Endothelial cell of umbilical vein (primary cell): ENCODE measurements at regions not wholly inside any gene's neighbourhood (a gene's known extent, or its start where the extent isn't known, plus 50 kb on each side); places are given as distances from the start of the nearest gene placed in this dataset.

Experiments
- CTCF ChIP-seq, 2 donors: IDR thresholded peaks; 1 replicate in 1 of 2; 2 replicates in 1 of 2; pipeline ENCODE4 v1.5.1; 2011; ENCODE audit warnings: low read length in 2 of 2, mild to moderate bottlenecking in 2 of 2, moderate library complexity in 2 of 2, control low read depth in 1 of 2, inconsistent platforms in 1 of 2, low read depth in 1 of 2; ENCODE audit not compliant: insufficient read depth in 1 of 2; ENCODE audit errors: extremely low read depth in 1 of 2
- EZH2 ChIP-seq: IDR thresholded peaks from 2 replicates; pipeline ENCODE4 v1.6.1; 2012; ENCODE audit warnings: borderline replicate concordance, low read depth, mild to moderate bottlenecking, moderate library complexity, low read length, inconsistent platforms; ENCODE audit not compliant: severe bottlenecking
- FOS ChIP-seq: IDR thresholded peaks from 2 replicates; pipeline ENCODE4 v1.6.1; 2011; ENCODE audit warnings: mild to moderate bottlenecking, low read length, moderate library complexity, borderline replicate concordance; ENCODE audit not compliant: insufficient read depth
- MAX ChIP-seq: IDR thresholded peaks from 2 replicates; pipeline ENCODE4 v1.6.1; 2011; ENCODE audit not compliant: insufficient read depth, insufficient read length
- POLR2A ChIP-seq: IDR thresholded peaks from 2 replicates; pipeline ENCODE4 v1.6.1; 2012; ENCODE audit warnings: low read depth, mild to moderate bottlenecking, control low read depth, low read length
- POLR2AphosphoS5 ChIP-seq: IDR thresholded peaks from 2 replicates; pipeline ENCODE4 v1.6.1; 2012; ENCODE audit warnings: low read depth, mild to moderate bottlenecking, control low read depth, low read length, moderate library complexity; ENCODE audit not compliant: insufficient read depth

GRCh38 chr18:73777356-73778031 lies 370.1 kb downstream of the FBXO15 start:
- TF ChIP-seq CTCF (IDR thresholded peaks at IDR 0.05; ENCODE audit: extremely low read depth in 1 of 2, insufficient read depth in 1 of 2, low read depth in 1 of 2, low read length in 2 of 2) (no peak), FOS (no peak), POLR2A (no peak), EZH2 (no peak), POLR2AphosphoS5 (no peak), MAX (no peak)
